ENCODE measurements at regions not wholly inside any gene's neighbourhood (a gene's known extent, or its start where the extent isn't known, plus 50 kb on each side); places are given as distances from the start of the nearest gene placed in this dataset.
"Not testable (repeated sequence)": the region's sequence is repeated elsewhere in the genome, so short reads cannot be mapped to it uniquely, and the experiment has no call there.

DNA sequence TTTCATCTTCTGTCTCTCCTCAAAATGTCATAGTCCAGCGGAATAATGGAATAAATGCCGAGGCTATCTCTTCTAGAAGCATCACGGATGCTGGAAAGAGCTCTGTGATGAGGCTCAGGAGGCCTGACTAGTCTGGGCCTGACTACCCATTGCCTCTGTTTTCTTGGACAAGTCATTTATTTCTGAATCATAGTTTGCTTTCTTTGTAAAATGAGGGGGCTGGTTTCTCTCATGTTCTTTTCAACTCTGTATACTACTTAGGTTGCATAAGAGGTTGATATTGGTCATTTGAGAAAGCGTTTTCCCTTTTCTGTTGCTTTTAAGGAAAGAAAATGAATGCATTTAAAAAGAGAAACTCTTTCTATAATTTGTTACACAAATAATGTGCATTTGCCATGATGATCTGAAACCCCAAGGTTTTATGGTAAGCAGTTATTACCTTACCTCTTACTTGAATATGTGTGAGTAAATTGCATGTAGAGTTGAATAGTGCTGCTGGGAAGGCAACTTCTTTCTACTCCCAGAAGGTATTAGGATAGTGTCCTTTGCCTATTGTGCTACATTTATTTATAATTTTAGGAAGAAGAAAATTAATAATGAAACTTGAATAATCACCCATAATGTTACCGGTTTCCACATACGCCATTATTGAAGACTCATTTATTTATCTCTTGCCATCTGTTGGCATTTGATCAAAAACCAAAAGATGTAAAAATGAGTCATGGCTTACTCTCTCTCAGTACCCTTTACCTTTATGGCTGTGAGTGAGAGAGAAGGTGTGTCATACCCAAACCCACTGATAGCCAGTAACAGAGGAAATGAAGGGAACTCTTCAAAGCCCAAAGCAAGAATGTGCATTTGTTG, 179.1 kb downstream of the FASLG start:
- no peak for DNase-seq (ENCODE audit: low read depth in 2 of 2)

DNA sequence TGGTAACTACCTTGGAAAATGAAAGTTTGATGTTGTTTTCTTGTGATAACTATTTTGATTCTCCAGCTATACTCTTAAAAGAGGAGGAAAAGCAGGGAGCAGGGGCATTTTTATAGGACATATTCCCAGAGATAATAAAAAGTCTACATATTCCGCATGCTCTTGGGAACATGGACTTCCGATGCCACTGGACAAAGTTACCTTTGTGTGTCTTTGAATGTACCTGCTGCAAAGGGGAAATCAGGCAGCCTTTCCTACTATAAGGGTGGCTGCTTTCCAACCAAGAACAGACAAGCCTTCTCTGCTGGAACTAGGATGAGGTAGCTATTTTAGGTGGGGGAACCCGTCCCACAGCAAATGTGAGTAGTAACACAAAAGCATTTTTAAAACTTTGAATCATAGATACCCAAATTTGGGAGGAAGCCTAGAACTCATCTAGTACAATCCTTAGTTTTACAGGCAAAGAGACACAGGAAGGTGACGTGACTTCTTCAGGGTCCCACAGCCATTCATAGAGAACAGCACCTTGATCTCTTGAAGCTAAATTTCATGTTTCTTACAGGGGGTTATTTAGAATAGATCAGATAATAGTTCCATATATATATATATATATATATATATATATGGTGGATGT, 179.9 kb downstream of the FASLG start:
- DNase-seq (ENCODE audit: low read depth in 2 of 2), result no peak

- not testable (repeated sequence) for DNase-seq (ENCODE audit: low read depth in 2 of 2)
Measured at GRCh38 chr1:172839639-172840038, 180.7 kb downstream of the FASLG start.

- DNase-seq (ENCODE audit: low read depth in 2 of 2), result no peak
Measured at GRCh38 chr1:172843444-172843843, 184.5 kb downstream of the FASLG start.

DNA sequence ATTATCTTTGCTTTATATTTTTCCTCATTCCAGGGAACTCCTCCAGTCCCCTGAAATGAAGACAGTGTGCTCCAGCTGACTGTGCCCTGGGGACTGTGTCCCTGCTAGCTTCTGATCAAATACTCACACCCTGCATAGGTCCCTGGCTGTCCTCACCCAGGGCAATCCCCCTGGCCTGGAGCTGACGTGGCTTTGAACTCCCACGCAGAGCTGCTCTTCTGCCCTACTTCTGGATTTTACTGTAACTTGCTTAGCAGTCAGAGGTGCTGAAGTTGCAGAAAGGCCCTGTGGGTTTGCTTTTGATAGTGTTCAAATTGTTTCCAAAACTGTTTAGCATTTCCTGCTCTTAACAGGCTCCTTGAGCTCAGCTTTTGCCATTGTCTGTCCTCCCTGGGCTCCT, 186.5 kb downstream of the FASLG start:
- no peak for DNase-seq (ENCODE audit: low read depth in 2 of 2)

GRCh38 chr1:172845865-172846264, 187.0 kb downstream of the FASLG start:
- no peak for DNase-seq (ENCODE audit: low read depth in 2 of 2)

GRCh38 chr1:172847814-172848213, 188.9 kb downstream of the FASLG start:
- DNase-seq (ENCODE audit: low read depth in 2 of 2), result not testable (repeated sequence)

DNA sequence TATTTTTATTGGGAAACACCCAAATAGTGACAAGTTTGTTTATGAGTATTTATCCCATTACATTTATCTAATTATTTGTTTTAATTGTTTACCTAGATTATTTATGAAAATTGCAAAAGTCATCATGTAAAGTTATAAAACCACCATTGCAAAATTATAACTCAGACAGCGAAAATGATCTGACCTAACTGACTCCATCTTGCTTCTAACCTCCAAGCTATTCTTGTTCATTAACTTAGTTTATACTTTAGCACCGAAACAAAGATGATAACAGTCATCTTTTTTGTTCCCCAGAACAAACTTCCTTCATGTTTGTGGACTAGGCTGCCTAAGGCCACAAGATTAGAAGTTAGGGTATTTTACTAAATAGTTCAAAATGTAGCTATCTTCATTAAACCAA, 190.8 kb downstream of the FASLG start:
- DNase-seq (ENCODE audit: low read depth in 2 of 2), result no peak

- no peak for DNase-seq (ENCODE audit: low read depth in 2 of 2)
Measured at GRCh38 chr1:172851077-172851476, 192.2 kb downstream of the FASLG start.

- no peak for DNase-seq (ENCODE audit: low read depth in 2 of 2)
Measured at GRCh38 chr1:172851856-172852255, 193.0 kb downstream of the FASLG start.

DNA sequence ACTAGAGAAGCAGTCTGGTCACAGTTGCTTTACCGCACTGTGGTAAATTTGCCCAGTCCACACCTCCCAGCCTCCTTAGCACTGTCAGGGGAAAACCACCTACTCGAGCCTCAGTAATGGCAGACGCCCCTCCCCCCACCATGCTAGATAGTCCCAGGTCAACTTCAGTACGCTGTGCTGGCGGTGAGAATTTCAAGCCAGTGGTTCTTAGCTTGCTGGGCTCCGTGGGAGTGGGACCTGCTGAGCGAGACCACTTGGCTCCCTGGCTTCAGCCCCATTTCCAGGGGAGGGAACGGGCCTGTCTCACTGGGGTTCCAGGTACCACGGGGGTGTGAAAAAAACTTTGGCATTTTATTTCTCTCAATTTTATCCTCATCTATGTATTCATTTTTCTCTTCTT, 194.8 kb downstream of the TNFSF18 start:
- not testable (repeated sequence) for DNase-seq (ENCODE audit: low read depth in 2 of 2)

DNA sequence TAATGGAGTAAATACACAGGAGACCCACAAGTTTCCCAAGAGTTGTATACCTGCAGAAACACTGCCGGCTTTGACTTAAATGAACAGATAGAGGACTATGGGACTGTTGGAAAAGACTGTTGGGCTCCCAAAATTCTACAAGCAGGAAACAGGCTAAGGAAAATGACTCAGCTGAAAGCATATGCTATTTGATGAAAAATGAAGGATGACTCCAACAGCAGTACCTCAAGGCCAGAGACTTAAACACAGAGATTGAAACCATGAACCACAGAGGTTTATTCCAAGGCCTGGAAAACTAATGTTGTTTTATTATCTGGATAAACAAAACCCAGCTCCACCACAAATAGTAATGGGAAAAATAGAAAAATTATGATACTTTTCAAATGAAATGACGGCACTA, 187.7 kb downstream of the TNFSF18 start:
- no peak for DNase-seq (ENCODE audit: low read depth in 2 of 2)

DNA sequence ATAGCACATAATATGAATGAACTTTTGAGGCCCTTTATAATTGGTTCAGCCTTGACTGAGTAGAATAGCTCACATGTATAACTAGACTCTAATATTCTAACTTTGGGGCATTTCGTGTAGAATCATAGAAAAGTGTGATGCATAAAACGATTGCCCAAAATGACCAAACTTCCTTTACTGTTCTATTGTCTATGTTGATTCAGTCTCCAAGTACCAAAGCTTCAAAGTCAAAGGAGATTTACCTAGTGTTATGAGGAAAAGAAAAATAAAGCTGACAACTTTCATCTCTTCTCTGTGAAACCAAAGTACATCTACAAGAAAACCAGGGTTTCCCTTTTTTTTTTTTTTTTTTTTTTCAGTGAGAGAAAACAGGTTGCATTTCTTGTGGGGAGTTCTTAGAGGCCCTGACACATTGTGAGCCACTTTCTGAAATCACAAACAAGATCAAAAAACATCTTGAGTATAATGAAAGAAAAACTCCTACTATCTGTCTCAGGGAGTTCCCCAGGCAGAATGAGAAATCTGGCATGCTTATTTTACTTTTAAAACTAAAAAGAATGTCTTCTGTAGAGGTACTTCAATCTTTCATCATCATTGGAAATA, 183.4 kb downstream of the TNFSF18 start:
- DNase-seq (ENCODE audit: low read depth in 2 of 2), result no peak

GRCh38 chr1:172870901-172871606, 179.7 kb downstream of the TNFSF18 start:
- no peak for DNase-seq (ENCODE audit: low read depth in 2 of 2)

DNA sequence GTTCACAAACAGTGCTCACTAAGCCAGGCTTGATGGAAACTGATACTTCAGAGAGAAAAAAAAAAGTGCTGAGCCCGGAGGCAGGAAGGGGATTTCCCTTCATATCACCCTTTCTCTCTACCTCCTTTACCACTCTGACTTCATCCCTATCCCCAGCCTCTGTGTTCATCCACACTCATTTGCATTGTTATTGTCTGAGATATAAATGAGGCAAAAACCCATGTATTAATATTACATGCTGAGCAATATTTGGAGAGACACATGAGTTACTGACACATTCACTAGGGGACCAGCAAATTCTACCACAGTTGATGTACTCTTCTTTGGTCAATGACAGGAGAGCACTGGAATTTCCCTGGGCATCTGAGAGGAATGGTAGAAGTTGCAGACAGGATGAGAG, 175.8 kb downstream of the TNFSF18 start:
- DNase-seq (ENCODE audit: low read depth in 2 of 2), result no peak

- no peak for DNase-seq (ENCODE audit: low read depth in 2 of 2)
Measured at GRCh38 chr1:172875892-172876291, 174.8 kb downstream of the TNFSF18 start.

GRCh38 chr1:172882385-172882784, 168.4 kb downstream of the TNFSF18 start:
- DNase-seq (ENCODE audit: low read depth in 2 of 2), result no peak

GRCh38 chr1:172882791-172883386, 167.9 kb downstream of the TNFSF18 start:
- DNase-seq (ENCODE audit: low read depth in 2 of 2), result no peak

GRCh38 chr1:172883387-172883791, 167.4 kb downstream of the TNFSF18 start:
- no peak for DNase-seq (ENCODE audit: low read depth in 2 of 2)

GRCh38 chr1:172883844-172884243, 166.9 kb downstream of the TNFSF18 start:
- DNase-seq (ENCODE audit: low read depth in 2 of 2), result no peak

DNA sequence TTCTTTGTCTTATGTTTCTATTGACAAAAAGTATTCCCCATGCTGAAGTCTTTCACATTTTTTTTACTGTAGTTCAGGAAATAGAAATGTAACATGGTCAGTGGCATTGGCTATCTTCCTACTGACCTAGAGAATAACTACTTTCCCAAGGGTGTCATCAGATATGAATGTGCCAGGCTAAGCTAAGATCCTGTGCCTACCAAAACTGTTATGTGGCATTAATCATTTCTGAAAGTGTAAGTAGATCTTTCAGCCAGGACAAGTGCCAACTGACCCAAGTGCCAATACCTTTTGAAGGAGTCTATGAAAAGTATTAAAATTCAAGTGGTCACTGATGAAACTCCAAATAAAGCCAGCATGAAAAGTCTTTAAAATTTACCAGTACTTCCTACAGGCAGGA, 165.3 kb downstream of the TNFSF18 start:
- DNase-seq (ENCODE audit: low read depth in 2 of 2), result no peak

- no peak for DNase-seq (ENCODE audit: low read depth in 2 of 2)
Measured at GRCh38 chr1:172885971-172886370, 164.8 kb downstream of the TNFSF18 start.
